B cell (primary cell): ENCODE measurements at regions not wholly inside any gene's neighbourhood (a gene's known extent, or its start where the extent isn't known, plus 50 kb on each side); places are given as distances from the start of the nearest gene placed in this dataset.

Experiments used
- CTCF ChIP-seq: fragments of 200-600 bp; IDR thresholded peaks from one replicate; pipeline ENCODE4 v1.8.0; 2022; ENCODE audit warnings: antibody characterized with exemption, mild to moderate bottlenecking
- EZH2 ChIP-seq: IDR thresholded peaks from 2 replicates; pipeline ENCODE4 v1.6.1; 2012; ENCODE audit warnings: borderline replicate concordance, low read depth, mild to moderate bottlenecking, moderate library complexity, low read length; ENCODE audit not compliant: insufficient read depth, poor library complexity, severe bottlenecking

- TF ChIP-seq CTCF (no peak), EZH2 (no peak)
Observed at GRCh38 chr5:135210286-135211055, 176.4 kb upstream of the PITX1 start.
